Astrocyte (in vitro differentiated cells and primary cell): ENCODE measurements at regions not wholly inside any gene's neighbourhood (a gene's known extent, or its start where the extent isn't known, plus 50 kb on each side); places are given as distances from the start of the nearest gene placed in this dataset.

Experiments used
- EZH2 ChIP-seq: IDR thresholded peaks from 2 replicates; pipeline ENCODE4 v1.6.1; 2012; ENCODE audit warnings: mild to moderate bottlenecking, low read length, inconsistent platforms; ENCODE audit not compliant: insufficient read depth
- TF ChIP-seq, protein P1 (sequence below): IDR thresholded peaks from 2 replicates; pipeline ENCODE4 v1.5.1; 2011; ENCODE audit warnings: low read depth, mild to moderate bottlenecking, inconsistent platforms, low read length, moderate library complexity; ENCODE audit not compliant: insufficient read depth

DNA sequence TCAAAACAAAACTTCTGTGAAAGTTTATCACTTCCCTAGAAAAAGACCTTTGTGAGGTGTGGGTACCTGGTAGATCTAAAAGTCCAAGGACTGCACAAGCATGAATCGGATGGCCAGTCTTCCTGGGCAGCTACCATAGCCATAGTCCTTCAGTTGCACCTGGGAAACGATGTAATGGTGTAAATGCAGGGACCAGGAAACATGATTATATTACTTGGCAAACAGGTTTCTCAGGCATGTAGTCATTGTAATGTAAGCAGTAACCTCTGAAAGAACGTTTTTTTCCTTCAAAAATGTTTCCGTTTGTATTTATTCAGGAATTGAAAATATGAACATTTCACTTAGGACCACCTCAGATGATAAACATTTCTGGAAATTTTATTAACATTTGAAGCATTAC, 433.4 kb downstream of the DTWD2 start:
- TF ChIP-seq, protein P1, sequence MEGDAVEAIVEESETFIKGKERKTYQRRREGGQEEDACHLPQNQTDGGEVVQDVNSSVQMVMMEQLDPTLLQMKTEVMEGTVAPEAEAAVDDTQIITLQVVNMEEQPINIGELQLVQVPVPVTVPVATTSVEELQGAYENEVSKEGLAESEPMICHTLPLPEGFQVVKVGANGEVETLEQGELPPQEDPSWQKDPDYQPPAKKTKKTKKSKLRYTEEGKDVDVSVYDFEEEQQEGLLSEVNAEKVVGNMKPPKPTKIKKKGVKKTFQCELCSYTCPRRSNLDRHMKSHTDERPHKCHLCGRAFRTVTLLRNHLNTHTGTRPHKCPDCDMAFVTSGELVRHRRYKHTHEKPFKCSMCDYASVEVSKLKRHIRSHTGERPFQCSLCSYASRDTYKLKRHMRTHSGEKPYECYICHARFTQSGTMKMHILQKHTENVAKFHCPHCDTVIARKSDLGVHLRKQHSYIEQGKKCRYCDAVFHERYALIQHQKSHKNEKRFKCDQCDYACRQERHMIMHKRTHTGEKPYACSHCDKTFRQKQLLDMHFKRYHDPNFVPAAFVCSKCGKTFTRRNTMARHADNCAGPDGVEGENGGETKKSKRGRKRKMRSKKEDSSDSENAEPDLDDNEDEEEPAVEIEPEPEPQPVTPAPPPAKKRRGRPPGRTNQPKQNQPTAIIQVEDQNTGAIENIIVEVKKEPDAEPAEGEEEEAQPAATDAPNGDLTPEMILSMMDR, result no peak
- TF ChIP-seq EZH2, result no peak
